GM19395 (cell line): ENCODE measurements at regions not wholly inside any gene's neighbourhood (a gene's known extent, or its start where the extent isn't known, plus 50 kb on each side); places are given as distances from the start of the nearest gene placed in this dataset.

Experiments
- ATAC-seq: cut with Tn5 transposase; IDR thresholded peaks from one replicate; pipeline ENCODE4 v1.9.1; 2021; ENCODE audit warnings: mild to moderate bottlenecking, moderate library complexity; ENCODE audit not compliant: unreplicated experiment

DNA sequence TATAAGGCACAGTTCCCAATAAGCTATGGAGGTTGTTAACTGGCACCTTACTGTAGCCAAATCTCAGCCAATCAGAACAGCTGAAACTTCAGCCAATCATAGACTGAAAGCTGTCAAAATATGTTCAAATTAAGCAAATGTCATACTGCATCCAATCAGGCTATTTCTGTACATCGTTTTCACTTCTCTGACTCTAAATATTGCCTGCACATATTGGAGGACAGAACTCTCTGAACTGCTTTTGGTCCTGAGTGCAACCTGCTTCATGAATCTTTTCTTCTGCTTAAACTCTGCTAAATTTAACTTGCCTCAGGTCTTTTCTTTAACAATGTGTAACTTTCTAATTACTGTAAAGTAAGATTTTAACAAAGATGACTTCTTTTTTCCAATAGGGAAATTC lies 1198.9 kb upstream of the PCDH7 start:
- ATAC-seq: no peak

DNA sequence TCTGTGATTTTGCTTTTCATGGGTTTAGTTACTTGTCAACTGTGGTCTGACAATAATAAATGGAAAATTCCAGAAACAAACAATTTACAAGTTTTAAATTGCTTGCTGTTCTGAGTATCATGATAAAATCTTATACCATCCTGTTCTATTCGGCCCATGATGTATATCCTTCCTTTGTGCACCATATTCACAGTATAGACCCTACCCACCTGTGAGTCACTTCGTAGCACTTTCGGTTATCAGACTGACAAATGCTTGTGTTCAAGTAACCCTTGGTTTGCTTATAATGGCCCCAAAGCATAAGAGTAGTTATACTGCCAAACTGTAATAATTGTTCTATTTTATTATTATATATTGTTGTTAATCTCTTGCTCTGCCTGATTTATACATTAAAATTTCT lies 1183.4 kb upstream of the PCDH7 start:
- no peak for ATAC-seq

DNA sequence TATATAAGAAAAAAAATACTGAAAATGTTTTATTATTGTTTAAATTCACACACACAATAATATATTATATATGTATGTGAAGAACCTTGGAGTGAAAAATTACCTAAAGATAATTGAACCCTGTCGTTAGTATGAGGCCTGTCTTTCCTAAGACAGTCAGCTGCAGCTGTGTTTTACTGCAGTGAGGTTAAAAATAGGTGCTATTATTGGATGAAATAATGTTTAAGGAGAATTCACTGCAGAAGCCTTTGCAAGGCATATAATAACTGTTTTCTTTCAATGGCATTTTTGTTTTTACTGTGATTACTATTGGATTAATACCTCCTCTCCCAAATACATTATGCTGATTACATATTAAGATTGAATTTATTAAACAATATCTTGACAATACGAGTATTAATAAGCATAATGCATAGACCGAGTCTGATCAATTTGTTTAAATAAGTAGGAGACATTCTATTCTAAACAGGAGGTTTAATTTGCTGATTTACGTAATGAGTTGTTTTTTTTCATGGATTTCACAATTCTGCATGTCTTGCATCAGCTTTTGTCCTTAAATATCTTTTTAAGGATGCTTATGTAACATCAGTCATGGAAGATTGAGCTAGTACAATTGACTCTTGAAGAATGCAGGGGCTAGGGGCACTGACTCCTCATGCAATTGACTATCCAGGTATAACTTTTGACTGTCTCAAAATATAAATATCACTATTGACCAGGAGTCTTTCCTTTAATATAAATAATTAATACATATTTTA lies 1181.1 kb upstream of the PCDH7 start:
- no peak for ATAC-seq

DNA sequence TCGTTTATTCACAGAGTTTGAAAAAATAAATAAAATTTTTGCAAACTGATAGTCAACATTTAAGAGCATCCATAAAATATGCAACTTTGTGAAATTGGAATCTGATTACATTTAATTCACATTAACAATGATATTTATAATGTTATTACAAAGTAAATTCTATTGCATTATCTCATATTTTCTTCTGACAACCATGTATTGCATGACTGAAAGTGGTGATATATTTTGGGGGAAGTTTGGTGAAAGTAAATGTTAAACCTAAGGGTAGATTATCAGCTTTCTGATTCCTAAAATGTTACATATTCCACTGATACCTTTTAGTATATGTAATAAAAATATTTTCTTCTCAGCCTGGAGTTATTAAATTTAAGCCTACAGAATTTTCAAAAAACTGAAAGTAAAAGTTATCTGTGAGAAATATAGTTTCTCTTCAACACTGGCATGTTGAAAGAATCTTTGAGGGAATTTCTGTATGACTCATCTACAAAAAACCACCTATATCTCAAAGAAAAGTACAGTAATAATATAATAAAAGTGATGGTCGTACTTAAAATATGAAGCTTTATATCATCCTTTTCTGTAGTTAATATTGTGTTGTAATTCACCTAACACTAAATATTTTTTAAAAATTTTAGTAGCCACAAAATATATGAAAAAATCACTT lies 1179.6 kb upstream of the PCDH7 start:
- no peak for ATAC-seq

DNA sequence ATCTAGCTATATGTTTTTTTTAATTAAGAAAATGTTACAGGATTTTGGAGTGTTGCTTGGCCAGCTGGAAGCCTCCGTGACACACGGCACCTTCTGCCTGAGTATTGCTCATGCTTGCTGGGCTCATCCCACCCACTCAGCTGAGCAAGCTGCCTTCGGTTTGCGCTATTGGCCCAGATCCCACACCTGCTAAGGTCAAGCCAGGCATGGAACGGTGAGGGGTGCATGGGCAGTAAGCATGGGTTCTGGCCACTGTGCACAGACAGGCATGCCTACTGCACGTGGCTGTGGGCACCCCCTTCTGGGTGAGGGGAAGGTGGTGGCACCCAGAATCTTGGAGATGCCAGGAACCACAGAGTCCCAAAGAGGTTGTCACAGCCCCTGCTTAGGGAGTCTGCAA lies 1178.4 kb upstream of the PCDH7 start:
- ATAC-seq: no peak

DNA sequence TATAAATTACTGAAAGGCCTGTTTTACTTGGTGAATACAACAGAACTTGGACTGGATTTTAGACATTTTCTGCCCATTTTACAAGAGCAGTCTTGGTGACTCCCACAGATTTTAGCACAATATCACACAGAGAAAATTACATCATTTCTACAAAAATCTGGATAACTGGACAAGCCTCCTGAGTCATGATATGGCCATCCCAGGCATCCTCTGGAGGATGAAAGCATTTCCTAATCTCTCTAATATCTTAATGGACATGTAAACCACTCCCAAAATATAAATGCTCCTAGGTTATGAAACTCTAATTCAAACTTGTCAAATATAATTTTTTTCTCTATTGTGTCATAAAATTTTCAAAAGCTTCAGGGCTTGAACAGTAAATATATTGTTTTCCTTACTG lies 1170.8 kb upstream of the PCDH7 start:
- ATAC-seq: no peak

DNA sequence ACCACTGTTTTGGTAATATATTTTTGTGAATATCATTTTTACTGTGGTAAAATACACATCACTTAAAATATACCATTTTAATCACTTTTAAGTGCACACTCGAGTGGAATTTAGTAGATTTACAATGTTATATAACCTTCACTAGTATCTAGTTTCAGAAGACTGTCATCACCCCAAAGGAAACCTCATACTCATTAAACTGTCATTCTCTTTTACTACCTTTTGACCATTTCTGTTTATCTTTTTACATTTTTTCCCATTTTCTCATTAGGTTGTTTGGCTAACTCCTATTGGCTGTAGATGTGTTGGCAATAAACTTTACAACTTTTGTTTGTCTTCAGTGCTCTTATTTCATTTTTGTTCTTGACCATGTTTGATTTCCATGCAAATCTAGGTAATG lies 1168.3 kb upstream of the PCDH7 start:
- no peak for ATAC-seq

DNA sequence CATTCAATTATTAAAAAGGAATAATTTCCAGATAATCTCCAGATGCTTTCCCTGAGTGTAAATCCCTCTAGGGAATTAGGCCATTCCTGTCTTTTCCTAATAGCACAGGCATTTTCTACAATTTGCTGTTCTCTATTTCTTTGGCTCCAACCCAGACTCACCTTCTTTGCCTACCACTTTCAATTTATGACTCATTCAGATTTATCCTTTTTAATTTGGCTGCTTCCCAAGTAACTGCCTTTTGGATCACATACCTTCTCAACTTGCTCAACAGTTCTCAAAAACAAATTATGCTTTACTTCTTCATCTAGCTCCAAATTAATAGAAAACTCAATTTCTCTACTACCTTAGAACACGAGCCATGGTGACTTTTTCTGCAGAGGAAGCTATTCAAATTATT lies 1166.3 kb upstream of the PCDH7 start:
- no peak for ATAC-seq

DNA sequence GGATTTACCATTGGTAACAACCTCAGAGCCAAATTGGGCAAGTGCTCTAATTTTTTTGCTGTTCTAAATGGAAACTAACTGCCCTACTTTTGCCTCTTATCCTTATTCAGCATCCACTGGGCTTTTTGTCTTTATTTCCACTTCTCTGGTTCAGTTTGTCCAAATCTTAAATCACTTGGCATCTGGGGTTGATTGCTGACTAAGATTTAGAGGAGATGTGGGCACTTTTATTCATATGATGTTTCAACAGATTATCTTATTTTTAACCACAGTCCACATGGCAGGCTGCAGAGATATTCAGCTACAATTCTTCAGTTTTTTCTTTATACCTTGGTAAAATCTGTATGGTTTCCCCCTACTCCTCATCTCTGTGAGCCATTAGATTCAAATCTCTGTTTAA lies 1161.4 kb upstream of the PCDH7 start:
- no peak for ATAC-seq

DNA sequence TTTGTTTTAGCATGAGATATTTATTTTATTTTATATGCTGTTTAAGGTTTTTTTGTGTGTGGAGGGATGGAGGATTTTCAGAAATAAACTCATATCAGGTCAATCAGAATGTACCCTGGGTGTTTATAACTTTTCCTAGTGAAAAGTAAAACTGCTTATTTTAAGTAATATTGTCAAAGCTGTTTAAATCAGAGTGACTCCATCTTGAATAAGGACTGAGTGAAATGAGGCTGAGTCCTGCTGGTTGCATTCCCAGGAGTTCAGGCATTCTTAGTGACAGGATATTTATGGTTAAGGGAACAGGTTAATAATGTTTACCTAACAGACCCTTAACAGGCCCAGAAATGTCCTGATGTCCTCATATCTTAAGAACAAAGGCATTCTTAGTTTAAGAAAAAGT lies 1160.9 kb upstream of the PCDH7 start:
- ATAC-seq: no peak

DNA sequence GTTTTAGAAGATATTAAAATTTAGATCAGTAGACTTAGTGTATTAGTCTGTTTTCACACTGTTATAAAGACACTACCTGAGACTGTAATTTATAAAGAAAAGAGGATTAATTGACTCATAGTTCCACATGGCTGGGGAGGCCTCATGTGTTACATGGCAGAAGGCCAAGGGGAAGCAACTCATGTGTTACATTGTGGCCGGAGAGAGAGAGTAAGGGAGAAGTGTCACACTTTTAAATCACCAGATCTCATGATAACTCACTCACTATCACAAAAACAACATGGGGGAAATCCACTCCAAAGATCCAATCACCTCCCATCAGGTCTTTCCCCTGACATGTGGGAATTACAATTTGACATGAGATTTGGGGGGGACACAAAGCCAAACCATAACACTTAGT lies 1159.7 kb upstream of the PCDH7 start:
- ATAC-seq: no peak

DNA sequence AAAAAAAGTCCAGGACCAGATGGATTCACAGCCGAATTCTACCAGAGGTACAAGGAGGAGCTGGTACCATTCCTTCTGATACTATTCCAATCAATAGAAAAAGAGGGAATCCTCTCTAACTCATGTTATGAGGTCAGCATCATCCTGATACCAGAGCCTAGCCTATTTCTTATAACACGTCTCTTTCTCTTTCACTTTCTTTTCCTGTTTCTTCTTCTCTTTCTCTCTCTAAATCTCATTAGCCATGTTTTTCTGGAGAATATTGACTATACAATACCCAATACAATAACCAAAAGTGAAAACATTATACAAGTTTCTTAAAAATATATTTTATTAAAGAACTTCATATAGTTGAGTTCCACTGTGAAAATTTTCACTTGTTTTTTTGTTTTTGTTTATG lies 1154.9 kb upstream of the PCDH7 start:
- no peak for ATAC-seq

DNA sequence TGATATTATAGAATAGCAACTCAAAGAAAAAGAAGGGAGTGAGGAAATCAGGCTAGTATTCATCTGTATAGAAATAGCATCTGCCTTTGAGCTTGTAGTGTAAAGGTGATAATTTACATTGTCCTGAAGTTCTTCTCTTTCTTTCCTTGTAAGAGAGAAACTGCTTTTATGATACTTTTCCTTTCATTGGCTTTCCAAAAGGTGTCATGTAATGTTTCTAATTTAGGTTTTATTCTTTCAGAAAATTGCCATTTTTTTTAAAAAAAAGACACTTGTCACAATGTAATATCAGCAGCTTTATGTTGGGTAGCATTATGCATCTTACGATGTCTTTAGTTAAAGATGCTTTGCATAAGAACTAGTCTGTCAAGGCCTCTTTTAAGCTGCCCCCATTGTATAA lies 1153.8 kb upstream of the PCDH7 start:
- no peak for ATAC-seq

DNA sequence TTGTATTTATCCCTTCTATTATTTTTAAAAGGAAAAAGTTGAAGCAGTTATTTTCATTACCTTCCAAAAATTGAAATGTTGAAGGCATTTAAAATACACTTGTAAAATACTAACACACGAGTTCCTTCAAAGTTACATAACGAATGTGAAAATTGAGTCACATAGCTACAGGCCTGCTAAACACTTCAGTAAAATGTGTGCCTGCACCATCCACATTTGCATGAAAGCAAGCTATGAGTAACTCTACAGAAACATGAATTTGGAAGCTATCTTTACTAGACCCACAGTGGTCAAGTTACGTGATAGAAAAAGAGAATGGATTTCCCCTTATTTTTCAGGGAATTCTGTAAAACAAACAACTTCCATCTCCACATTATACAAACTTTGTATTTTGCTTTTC lies 1148.8 kb upstream of the PCDH7 start:
- no peak for ATAC-seq

DNA sequence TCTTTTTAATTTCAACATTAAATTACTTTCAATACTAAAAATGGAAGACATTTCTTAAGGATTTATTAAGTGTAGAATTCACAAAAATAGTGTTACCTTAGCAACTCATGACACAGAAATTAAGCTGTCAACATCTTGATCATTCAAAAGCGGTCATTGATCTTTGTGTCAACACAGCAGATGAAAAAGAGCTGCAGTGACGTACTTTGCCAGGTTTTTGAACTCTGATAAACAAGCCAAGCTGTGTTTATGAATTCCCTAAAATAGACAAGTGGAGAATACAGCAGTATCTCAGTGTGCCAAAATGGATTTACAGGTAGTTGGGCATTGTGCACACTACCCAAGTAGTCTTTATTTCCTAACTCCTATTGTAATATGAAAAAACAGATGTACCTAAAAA lies 1141.8 kb upstream of the PCDH7 start:
- ATAC-seq: no peak

DNA sequence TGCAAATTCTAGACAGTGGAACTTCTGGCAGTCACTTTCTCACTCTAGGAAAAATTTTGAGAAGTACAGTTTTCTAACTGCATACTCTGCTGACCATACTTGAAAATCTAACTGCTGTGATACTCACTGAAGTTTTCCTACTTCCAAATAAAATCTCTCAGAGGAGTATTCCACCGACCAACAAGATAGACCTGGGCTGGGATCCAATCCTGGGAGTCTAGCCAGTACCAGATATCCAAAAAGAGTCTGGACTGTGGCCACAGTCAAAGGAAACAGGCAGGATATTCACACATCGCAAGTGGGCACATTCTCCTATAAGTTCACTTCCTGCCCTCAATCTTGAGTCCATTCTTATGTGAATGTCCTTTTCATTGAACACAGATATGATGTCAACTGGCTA lies 1138.7 kb upstream of the PCDH7 start:
- no peak for ATAC-seq

DNA sequence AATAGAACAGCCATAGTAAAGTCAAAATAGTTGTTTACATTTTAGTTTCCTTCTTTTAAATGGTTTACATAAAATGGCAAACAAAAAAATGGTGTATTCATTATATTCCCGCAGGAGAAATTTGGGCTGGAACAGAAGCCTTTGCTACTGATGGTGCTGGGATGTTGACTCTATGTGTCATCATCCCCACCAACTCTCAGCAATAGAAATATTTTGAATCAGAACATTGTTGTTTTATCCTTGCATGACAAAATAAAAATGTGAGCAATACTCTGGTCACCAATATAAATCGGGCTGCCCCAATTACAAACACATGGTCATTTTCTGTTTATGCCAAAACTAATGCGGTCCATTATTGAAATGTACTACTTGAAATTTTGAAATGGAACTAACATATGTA lies 1131.6 kb upstream of the PCDH7 start:
- ATAC-seq: no peak

DNA sequence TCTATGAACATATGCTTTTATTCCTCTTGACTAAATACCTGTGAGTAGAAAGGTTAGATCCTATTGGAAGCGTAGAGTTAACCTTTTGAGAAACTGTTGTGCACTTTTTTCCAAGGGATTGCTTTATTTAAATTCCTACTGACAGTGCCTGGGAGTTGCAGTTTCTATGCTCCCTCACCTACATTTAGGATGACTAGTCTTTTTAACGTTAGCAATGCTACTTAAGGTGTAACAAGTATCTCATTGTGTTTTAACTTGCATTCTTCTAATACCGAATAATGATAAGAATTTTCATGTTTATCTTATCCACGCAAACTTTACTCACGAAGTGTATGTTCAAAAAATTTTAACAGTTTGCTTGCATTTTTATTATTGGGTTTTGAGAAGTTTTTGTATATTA lies 1123.9 kb upstream of the PCDH7 start:
- ATAC-seq: no peak

DNA sequence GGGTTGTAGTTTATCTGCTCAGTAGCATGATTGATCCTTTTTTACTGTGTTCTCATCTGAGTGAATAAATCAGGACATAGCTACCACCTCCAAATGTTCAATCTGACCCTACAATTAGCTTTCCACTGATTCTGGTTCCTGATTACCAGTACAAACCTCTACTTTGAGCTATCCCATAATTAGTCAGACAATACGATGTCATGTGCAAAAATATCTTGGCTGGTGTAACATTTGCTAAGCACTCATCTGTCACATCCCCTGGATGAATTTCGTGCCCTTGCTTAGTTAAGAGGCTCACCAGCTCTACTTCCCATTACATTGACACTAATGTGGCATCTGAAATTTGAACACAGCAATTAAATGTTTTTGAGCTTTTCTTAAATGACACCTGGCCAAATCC lies 1101.0 kb upstream of the PCDH7 start:
- no peak for ATAC-seq

DNA sequence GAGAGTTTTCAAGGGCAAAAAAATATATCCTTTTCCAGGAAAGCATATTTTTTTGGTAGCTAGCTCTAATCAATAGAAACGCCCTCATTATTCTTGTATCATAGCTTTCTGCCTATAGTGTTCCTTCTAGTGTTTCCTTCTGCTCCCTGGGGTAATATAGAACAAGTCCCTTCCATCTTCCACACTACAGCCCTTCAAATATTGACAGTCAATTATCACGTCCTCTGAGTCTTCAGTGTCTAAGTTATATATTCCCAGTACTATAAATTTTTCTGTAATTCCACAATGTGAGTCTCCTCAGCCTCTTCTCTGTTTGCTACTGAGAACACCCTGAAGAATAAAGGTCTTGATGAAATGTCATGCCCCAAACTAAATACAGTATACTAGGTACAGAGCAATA lies 1088.0 kb upstream of the PCDH7 start:
- no peak for ATAC-seq

DNA sequence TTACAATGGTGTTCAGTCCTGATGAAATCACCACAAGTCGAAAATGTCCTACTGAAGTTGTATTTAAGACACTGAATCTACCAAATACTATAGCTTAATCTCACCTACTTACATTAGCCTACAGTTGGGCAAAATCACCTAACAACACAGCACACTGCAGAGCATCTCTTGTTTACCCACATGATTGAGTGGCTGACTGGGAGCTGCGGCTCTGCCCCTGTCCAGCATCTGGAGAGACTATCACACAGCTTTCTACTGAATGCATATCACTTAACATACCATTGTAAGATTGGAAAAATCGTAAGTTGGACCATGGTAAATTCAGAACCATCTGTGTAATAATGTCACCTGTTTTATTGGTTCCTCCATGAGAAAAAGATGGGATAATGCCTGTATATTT lies 1083.2 kb upstream of the PCDH7 start:
- ATAC-seq: no peak

DNA sequence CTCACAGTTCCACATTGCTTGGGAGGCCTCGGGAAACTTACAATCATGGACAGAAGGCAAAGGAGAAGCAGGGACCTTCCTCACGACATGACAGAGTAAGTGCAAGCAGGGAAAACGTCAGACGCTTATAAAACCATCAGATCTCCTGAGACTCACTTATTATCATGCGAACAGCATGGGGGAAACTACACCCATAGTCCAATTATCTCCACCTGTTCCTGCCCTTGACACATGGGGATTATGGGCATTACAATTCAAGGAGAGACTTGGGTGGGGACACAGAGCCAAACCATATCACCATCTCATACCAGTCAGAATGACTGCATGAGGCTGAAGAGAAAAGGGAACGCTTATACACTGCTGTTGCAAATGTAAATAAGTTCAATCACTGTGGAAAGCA lies 1066.9 kb upstream of the PCDH7 start:
- ATAC-seq: no peak

DNA sequence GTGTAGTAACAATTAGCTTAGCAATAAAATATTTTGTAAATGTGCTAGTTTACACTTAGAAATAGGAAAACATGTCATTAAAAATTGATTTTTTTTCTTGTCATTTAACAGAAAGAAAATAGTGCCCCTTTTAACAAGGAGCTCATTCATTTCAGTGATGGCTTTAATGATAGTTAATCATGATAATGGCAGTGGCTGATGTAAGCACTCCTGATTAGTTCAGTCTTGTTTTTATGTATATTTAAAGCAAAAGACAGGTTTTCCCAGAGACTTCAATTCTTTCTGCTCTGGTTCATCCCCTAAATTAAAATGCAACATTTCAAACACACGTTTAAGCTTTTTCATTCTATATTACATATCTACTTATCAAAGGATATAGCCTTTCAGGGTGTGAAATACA lies 1039.5 kb upstream of the PCDH7 start:
- ATAC-seq: no peak
